B cell (primary cell): ENCODE measurements at regions not wholly inside any gene's neighbourhood (a gene's known extent, or its start where the extent isn't known, plus 50 kb on each side); places are given as distances from the start of the nearest gene placed in this dataset.

ENCODE experiments used
- ATAC-seq: fragments of 200-7000 bp; cut with Tn5 transposase; one replicate; pipeline ENCODE4 v1.10.0; 2021; ENCODE audit warnings: low read depth, mild to moderate bottlenecking, moderate number of reproducible peaks, moderate library complexity
- CTCF ChIA-PET: fragments of 350-600 bp; sonication (Branson Sonifier 250); formaldehyde crosslinking; loops from one replicate; lab custom pipeline; 2021; ENCODE audit warnings: antibody characterized with exemption, inconsistent platforms; lab: Charles Lee
- POLR2A ChIA-PET: fragments of 350-600 bp; sonication (Branson Sonifier 250); formaldehyde crosslinking; loops from one replicate; lab custom pipeline; 2021; ENCODE audit warnings: antibody characterized with exemption; lab: Charles Lee
- DNase-seq: peaks from one replicate; pipeline ENCODE4 v3.0.0; 2013
- H2AFZ ChIP-seq: 2 replicates; pipeline ENCODE4 v1.6.1; 2012; ENCODE audit warnings: mild to moderate bottlenecking, low read depth, low read length; ENCODE audit not compliant: insufficient read depth, poor library complexity, severe bottlenecking
- H3K27ac ChIP-seq, 2 donors: 1 replicate in 1 of 2; 2 replicates in 1 of 2; pipeline ENCODE4 v1.5.1; 2012 to 2013; ENCODE audit warnings: low read length in 2 of 2, mild to moderate bottlenecking in 2 of 2, moderate library complexity in 1 of 2
- H3K27me3 ChIP-seq, 4 experiments: fragments of 200-600 bp in 1 of 4; sonication (generic) in 1 of 4; replicated peaks in 1 of 4; 1 replicate in 2 of 4; 2 replicates in 2 of 4; pipeline versions ENCODE4 v1.6.1 to v1.7.0; 2013 to 2016; ENCODE audit warnings: low read length in 3 of 4, mild to moderate bottlenecking in 2 of 4, mixed read lengths in 1 of 4, moderate library complexity in 1 of 4; ENCODE audit not compliant: insufficient read depth in 4 of 4, control insufficient read depth in 3 of 4; ENCODE audit errors: control extremely low read depth in 1 of 4
- H3K36me3 ChIP-seq, 2 experiments: replicated peaks in 1 of 2; 1 replicate in 1 of 2; 2 replicates in 1 of 2; pipeline versions ENCODE4 v1.6.1 to v1.7.1; 2013; ENCODE audit warnings: low read length in 1 of 2; ENCODE audit not compliant: insufficient read depth in 2 of 2, control insufficient read depth in 1 of 2; ENCODE audit errors: control extremely low read depth in 1 of 2, extremely low read depth in 1 of 2
- H3K4me1 ChIP-seq, 2 donors: fragments of 200-600 bp in 1 of 2; sonication (generic) in 1 of 2; 1 replicate in 1 of 2; 2 replicates in 1 of 2; pipeline versions ENCODE4 v1.5.1 to v1.6.1; 2013 to 2017; ENCODE audit warnings: low read length in 2 of 2; ENCODE audit not compliant: control insufficient read depth in 2 of 2, insufficient read depth in 2 of 2
- H3K4me2 ChIP-seq: replicated peaks from 2 replicates; pipeline ENCODE3; 2012; ENCODE audit warnings: mild to moderate bottlenecking, low read depth, low read length; ENCODE audit not compliant: poor library complexity, severe bottlenecking
- H3K4me3 ChIP-seq, 5 experiments: fragments of 200-600 bp in 1 of 5; sonication (generic) in 1 of 5; 1 replicate in 3 of 5; 2 replicates in 2 of 5; pipeline versions ENCODE4 v1.5.1 to v1.7.0; 2011 to 2016; ENCODE audit warnings: low read length in 4 of 5, mild to moderate bottlenecking in 4 of 5, low read depth in 2 of 5, control low read depth in 1 of 5, moderate library complexity in 1 of 5; ENCODE audit not compliant: insufficient read depth in 1 of 5; ENCODE audit errors: control extremely low read depth in 1 of 5, extremely low read depth in 1 of 5
- H3K79me2 ChIP-seq: fragments of 200-600 bp; sonication (generic); one replicate; pipeline ENCODE4 v1.6.0; 2016; ENCODE audit warnings: low read length; ENCODE audit not compliant: control insufficient read depth, insufficient read depth
- H3K9ac ChIP-seq: fragments of 200-600 bp; sonication (generic); 2 replicates; pipeline ENCODE4 v1.6.1; 2017; ENCODE audit warnings: mild to moderate bottlenecking, low read length, moderate library complexity
- H3K9me3 ChIP-seq, 3 donors: one replicate each; pipeline versions ENCODE4 v1.6.1 to v1.7.1; 2013; ENCODE audit warnings: low read length in 2 of 3; ENCODE audit not compliant: control insufficient read depth in 2 of 3, insufficient read depth in 1 of 3; ENCODE audit errors: control extremely low read depth in 1 of 3
- H4K20me1 ChIP-seq: 2 replicates; pipeline ENCODE4 v1.6.0; 2012; ENCODE audit warnings: mild to moderate bottlenecking, low read length; ENCODE audit not compliant: insufficient read depth, control insufficient read depth, poor library complexity, severe bottlenecking
- H3K27ac Mint-ChIP-seq: one replicate; pipeline ENCODE4 v1.8.0; 2021; ENCODE audit warnings: mixed read lengths
- H3K27me3 Mint-ChIP-seq: one replicate; pipeline ENCODE4 v1.8.0; 2021; ENCODE audit warnings: mixed read lengths
- H3K4me1 Mint-ChIP-seq: one replicate; pipeline ENCODE4 v1.8.0; 2021; ENCODE audit warnings: mixed read lengths
- H3K4me3 Mint-ChIP-seq: one replicate; pipeline ENCODE4 v1.8.0; 2021; ENCODE audit warnings: mixed read lengths
- H3K9me3 Mint-ChIP-seq: one replicate; pipeline ENCODE4 v1.8.0; 2022; ENCODE audit warnings: mixed read lengths; ENCODE audit not compliant: insufficient read depth
- EZH2 ChIP-seq: IDR thresholded peaks from 2 replicates; pipeline ENCODE4 v1.6.1; 2012; ENCODE audit warnings: borderline replicate concordance, low read depth, mild to moderate bottlenecking, moderate library complexity, low read length; ENCODE audit not compliant: insufficient read depth, poor library complexity, severe bottlenecking
- WGBS: methylation state at CpG from one replicate; pipeline ENCODE4 v1.1.5; 2013; ENCODE audit warnings: missing lambda C conversion rate; ENCODE audit not compliant: insufficient coverage; 5-methylcytosine and 5-hydroxymethylcytosine counted together
- intact Hi-C: fragments of 100-400 bp; cut with micrococcal nuclease; formaldehyde crosslinking; loops from one replicate; pipeline ENCODE4 v1.10.0; 2022
- TF ChIP-seq, protein P1 (sequence below): fragments of 200-600 bp; IDR thresholded peaks from one replicate; pipeline ENCODE4 v1.8.0; 2022; ENCODE audit warnings: antibody characterized with exemption, mild to moderate bottlenecking

- DNase-seq: no peak
- Mint-ChIP-seq H3K4me1 (no peaks in the 10 kb centered on the region), H3K4me3 (no peak overlapping the region), H3K9me3 (no peaks in the 10 kb centered on the region), H3K27me3 (no peaks in the 10 kb centered on the region), H3K27ac (no peak overlapping the region)
- Histone ChIP-seq H3K4me2 (no peak overlapping the region), H3K4me1 (no peaks in the 10 kb centered on the region), H3K27ac (no peak overlapping the region), H3K4me3 (no peak overlapping the region), H3K79me2 (no peaks in the 10 kb centered on the region), H2AFZ (no peak overlapping the region), H4K20me1 (no peaks in the 10 kb centered on the region), H3K9ac (no peak overlapping the region), H3K36me3 (no peaks in the 10 kb centered on the region), H3K27me3 (no peaks in the 10 kb centered on the region), H3K9me3 (peaks cover 0 to 3% (median 0%) of the 10 kb centered on the region in 3 donors)
- no peak for ATAC-seq
- POLR2A ChIA-PET: no interaction called here
- CTCF ChIA-PET: no interaction called here
- no CpG with 5 or more reads among the region's 5 CpGs for WGBS
- intact Hi-C loops: no loop called here
- no peak for TF ChIP-seq EZH2
- TF ChIP-seq, protein P1, sequence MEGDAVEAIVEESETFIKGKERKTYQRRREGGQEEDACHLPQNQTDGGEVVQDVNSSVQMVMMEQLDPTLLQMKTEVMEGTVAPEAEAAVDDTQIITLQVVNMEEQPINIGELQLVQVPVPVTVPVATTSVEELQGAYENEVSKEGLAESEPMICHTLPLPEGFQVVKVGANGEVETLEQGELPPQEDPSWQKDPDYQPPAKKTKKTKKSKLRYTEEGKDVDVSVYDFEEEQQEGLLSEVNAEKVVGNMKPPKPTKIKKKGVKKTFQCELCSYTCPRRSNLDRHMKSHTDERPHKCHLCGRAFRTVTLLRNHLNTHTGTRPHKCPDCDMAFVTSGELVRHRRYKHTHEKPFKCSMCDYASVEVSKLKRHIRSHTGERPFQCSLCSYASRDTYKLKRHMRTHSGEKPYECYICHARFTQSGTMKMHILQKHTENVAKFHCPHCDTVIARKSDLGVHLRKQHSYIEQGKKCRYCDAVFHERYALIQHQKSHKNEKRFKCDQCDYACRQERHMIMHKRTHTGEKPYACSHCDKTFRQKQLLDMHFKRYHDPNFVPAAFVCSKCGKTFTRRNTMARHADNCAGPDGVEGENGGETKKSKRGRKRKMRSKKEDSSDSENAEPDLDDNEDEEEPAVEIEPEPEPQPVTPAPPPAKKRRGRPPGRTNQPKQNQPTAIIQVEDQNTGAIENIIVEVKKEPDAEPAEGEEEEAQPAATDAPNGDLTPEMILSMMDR: no peak
These were observed 772.9 kb upstream of the TENM3 start for GRCh38 chr4:181470306-181470705.

GRCh38 chr4:181475359-181475758 is 767.8 kb upstream of the TENM3 start:
- no peak overlapping the region for H3K4me3 ChIP-seq
- no peak overlapping the region for H3K4me2 ChIP-seq
- no peak overlapping the region for H3K27ac Mint-ChIP-seq
- intact Hi-C loops: no loop called here
- no peaks in the 10 kb centered on the region for H3K27me3 ChIP-seq
- TF ChIP-seq, protein P1: no peak
- no peak for TF ChIP-seq EZH2
- H3K36me3 ChIP-seq: no peaks in the 10 kb centered on the region
- ChIA-PET CTCF (no interaction called here), POLR2A (no interaction called here)
- ATAC-seq: no peak
- no peak overlapping the region for H3K27ac ChIP-seq
- H3K9me3 ChIP-seq: peaks cover 0 to 3% (median 0%) of the 10 kb centered on the region in 3 donors
- no peaks in the 10 kb centered on the region for H4K20me1 ChIP-seq
- no peaks in the 10 kb centered on the region for H3K9me3 Mint-ChIP-seq
- H2AFZ ChIP-seq: no peak overlapping the region
- H3K4me3 Mint-ChIP-seq: no peak overlapping the region
- no peaks in the 10 kb centered on the region for H3K27me3 Mint-ChIP-seq
- H3K4me1 ChIP-seq: no peaks in the 10 kb centered on the region
- no peak overlapping the region for H3K9ac ChIP-seq
- DNase-seq: no peak
- no CpG with 5 or more reads among the region's 3 CpGs for WGBS
- no peaks in the 10 kb centered on the region for H3K4me1 Mint-ChIP-seq
- H3K79me2 ChIP-seq: no peaks in the 10 kb centered on the region
